ENCODE measurements at regions not wholly inside any gene's neighbourhood (a gene's known extent, or its start where the extent isn't known, plus 50 kb on each side); places are given as distances from the start of the nearest gene placed in this dataset.

GRCh38 chr6:4018171-4018923 lies 60.6 kb downstream of the FAM217A start:
- Mint-ChIP-seq H3K4me3 (peak overlapping the region; percentile 92 to 96 (median 94)), H3K27ac (peak overlapping the region; percentile 98 to 100 (median 99)), H3K9me3 (peaks cover under 1% of the 10 kb centered on the region), H3K27me3 (ENCODE audit: low read depth) (no peaks in the 10 kb centered on the region), H3K36me3 (ENCODE audit: low read depth) (peaks cover 31% of the 10 kb centered on the region), H3K4me1 (peaks cover 51% of the 10 kb centered on the region)
- peak; percentile 18 to 40 (median 35) for TF ChIP-seq CTCF (IDR thresholded peaks at IDR 0.05; ENCODE audit: unreplicated experiment in 3 of 3)

Data from nephron (organoid).